Epidermal melanocyte (primary cell): ENCODE measurements at regions not wholly inside any gene's neighbourhood (a gene's known extent, or its start where the extent isn't known, plus 50 kb on each side); places are given as distances from the start of the nearest gene placed in this dataset.

Source experiments
- DNase-seq: peaks from one replicate; pipeline ENCODE4 v3.0.0; 2011; ENCODE audit warnings: low spot score; ENCODE audit not compliant: insufficient read length

DNA sequence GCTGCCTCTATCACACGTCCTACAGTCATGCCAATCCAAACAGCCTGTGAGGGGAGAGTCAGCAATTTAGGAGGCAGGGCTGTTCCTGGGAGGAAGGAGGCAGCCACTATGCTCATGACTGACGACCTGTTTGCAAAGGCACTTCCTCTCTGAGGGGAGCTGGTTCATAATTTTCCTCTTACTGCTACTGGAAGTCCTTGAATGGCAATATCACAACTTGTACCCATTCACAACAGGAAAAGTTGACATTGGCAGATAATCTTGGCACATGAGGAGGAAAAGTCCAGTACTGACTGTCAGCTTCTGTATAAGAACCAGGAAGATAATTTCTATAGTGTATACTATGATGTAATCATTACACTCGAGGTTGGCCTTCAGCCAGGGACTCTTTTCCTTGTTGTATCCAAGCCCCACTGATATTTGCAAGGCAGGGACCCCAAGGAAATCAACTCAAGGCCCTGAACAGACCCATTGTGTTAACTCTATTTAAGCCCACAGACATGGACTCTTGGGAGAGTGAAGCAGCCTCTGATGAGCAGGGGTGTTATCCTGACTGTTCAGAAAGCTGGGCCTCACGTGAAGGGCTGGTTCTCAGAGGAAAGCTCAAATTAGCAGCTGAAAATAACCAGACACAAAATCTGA, 267.3 kb upstream of the ADAMTS9 start:
- DNase-seq: no peak

DNA sequence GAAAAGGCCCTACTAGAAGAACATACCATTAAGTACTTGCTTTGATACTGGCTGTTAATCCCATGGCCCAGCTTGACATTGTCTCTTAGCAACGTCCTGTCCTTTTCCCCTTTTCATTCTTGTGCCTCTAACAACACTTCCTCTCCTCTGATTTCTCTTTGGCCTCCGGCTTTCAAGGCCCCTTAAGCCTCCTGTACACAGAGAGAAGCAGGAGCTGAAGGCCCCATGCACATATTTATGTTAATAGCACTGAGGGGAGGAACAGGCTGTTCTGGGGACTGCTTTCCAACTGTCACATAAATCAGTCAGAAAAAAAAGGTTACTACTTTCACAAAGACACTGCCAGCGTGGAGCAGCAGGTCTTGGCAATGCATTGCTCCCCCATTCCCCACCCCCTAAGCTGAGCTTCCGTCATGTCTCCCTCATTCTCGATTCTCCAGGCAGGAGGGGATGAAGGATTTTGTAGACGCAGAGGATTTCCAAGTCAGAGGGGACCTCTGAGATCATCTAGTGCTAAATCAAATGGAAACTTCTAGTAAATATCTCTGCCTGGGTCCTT, 257.4 kb upstream of the ADAMTS9 start:
- no peak for DNase-seq

DNA sequence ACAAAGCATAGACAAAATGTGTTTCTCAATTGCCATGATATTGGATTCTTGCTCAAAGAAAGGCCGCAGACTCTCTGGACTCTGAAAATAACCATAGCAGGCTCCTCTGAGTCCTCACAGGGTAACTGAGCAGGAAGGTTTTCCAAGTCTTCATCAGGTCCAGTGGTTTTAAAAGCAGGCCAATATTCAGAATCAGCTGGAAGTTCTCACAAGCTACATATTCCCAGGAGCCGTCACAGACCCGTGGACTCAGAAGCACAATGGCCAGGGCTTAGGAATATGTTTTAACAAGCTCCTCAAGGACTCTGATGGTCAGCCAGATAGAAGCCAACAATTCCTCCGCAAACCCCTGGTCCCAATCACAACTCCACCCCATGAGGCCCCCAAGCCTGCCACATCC, 256.1 kb upstream of the ADAMTS9 start:
- no peak for DNase-seq

DNA sequence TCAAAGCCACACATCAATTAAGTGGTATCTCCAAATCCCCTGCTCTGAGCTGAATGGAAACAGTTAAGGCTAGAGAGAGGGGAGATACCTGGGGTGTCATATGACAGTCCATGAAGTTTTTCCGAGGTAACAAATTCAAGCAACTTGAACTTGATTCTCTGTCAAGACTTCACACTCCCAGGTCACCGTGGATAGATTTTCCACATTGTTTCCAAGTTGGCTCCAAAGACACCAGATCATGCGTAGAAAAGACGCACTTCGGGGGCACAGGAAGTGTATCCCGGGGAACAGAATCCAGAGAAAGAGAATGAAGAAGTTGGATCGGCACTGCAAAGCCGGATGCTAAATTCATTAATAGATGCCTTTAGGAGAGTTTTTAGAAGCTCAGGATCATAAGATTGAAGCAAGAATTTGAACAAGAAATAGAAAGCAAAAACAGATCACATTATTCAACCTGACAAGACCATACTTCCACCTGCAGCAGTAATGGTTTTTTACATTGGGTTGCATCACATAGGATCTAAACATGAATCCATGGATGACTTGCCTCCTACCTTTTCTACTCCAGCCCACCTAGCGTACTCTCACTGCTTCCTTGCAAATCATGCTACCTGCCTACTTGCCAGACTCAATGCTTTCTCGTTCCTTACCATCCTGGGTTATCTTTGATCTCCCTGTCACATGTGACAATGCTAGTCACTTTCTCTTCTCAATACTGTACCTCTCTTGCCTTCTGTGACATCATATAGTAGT, 253.0 kb upstream of the ADAMTS9 start:
- no peak for DNase-seq

DNA sequence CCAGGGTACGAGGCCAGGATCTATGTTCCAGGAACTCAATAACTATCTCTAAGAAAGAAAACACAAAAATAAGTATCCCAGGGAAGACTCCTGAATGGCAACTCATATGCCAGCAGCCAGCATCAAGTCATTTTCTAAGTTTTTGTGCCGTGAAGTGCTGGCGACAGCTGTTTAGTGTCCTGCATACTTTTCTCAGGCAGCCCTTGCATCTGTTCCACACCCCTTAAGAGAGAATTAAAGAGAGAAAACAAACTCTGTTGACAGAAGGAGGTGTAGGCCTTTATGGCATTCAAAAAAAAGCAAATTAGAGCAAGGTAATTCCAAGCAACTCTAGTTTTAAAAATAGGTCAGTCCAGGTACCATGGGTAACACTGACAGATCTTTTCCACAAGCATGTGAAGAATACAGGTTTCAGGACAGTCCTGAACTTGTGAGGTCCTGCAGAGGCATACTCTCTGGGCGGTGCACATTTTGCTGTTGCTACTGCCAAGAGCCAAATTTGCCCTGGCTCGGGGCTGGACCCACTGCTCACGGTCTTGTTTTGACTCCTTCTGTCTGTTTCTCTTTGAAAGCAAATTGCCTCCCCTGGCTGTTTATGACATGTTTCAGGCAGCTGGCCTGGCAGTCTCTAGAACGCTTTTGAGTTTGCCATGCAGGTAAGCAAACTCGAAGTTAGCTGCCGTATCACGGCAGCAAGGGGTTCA, 252.1 kb upstream of the ADAMTS9 start:
- no peak for DNase-seq

DNA sequence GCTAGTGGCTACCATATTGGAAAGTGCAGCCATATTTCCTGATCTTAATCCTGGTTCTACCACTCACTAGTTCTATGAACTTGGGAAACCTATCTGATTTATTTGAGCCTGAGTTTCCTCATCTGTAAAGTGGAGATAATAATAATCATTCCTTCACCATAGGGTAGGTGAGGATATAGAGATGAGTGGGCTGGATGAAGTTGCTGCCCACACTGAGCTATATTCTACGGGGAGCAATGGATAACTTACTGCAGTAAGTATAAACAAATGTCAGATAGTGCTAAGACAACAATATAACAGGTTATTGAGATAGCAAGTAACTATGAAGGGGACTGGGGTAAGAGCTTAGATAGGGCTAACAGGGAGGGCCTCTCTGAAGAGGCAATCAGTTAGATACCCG, 251.5 kb upstream of the ADAMTS9 start:
- DNase-seq: no peak

DNA sequence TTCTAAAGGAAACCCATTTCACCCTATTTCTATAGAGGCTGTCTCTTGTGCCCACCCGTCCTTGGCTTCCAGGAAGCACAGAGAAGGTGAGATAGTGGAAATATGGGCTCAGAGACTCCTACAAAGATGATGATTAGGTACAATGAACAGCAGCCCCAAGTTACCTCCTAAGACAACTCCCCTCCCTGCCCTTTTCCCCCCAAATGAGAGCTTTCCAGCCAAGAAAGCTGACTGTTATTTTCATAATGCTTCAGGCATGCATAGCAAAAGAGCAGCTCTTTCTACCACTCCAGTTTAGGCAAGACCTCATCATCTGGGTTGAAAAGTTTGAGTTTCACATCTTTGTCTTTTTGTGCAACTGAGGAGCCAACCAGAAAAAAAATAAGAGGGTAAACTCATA, 248.8 kb upstream of the ADAMTS9 start:
- DNase-seq: no peak

DNA sequence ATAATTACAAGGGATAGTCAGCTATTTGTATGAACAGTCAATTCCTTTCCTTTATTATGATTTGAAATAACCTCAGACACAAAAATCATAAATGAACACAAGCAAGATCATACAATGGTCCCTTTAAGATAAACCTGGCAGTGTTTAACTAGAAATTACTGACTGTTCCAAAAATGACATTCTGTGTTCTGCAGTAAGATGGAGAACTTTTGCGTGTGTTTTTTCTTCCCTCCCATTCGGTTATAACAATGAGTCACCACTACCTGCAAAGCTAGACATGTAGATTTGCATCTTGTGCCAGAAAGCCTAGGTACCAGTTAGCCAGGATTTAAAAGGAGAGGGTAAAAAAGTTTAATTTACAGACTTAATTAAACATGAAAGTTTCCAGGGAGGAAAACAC, 248.2 kb upstream of the ADAMTS9 start:
- DNase-seq: no peak

DNA sequence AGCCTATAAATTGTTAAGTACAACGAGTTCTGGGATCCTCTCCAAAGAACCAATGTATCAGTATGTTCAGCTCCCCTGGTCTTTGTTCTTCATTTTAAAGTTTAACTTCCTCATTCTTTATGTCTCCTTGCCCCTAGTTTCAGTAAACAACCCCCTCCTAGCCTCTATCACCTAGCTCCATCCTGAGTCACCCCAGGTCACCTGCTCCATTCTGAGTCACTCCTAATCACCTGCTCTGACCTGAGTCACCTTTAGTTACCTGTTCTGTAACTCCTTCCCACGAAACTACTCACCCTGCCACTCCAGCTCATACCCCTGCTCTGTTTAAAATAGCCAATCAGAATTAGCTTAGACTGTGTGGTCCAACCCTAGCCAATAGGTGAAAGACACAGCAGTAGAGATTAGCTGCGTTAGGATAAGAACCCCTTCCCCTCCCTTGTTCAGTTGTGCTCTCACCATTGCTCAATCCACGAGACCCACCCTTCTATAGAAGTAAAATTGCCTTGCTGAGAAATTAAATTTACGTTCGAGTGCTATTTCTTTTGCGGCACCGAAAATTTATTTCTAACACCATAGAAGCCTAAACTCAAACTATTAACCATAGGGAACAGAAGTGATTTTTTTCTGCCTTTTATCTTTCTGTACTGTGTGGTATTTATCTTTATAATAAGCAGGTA, 245.0 kb upstream of the ADAMTS9 start:
- no peak for DNase-seq

DNA sequence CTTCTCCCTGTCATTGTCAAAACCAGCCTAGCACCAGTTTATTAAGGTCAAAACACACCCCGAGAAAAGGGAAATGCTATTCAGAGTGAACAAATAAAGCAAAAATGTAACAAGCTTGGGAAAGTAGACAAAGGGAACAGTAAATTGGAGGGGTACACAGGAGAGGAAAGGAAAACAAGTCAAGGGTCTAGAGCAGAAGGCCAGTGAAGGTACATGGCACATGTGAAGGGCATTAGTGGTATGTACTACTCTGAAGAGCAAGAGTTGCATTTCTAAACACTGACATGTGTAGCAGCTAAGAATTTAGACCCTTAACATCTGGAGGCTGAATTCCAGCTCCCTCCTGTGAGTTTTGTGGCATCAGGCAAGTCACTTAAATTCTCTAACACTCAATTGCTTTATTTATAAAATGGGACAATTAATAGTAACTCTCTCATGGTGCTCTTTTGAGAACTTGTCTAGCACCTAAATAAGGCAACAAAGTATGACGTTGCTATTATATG, 244.3 kb upstream of the ADAMTS9 start:
- DNase-seq: no peak

DNA sequence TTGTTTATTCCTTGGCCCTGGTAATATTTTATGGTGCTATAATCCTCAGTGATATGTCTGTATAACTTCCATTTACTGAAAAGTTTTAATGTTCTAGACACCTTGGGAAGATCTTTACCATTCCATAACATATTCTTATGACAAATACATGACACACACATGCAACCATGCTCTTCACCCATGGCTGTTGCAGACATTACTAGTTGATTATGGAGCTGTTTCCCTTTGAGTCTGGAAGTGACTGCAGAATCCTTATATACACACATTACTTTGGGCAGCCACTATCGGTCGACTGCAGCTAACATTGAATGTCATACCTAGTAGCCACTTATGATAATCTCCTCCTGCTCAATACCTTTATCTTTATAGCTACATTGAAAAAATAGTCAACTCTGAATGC, 243.1 kb upstream of the ADAMTS9 start:
- DNase-seq: no peak

DNA sequence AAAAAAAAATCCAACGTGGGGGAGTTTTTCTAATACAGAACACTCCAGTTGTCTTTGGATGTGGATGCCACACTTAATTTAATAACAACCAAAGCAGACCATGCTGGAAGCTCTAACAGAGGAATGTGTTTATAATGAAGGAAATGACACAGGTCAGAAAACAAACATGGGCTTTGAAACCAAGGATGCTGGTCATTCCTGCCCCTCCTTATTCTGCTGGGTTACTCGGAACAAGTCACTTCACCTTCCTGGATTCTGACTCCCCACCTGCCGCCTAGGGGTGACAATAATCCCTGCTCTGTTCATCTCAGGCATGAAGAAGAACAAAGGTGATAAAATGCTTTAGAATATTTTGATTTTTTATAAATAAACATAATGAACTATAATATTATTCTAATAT, 240.9 kb upstream of the ADAMTS9 start:
- no peak for DNase-seq

DNA sequence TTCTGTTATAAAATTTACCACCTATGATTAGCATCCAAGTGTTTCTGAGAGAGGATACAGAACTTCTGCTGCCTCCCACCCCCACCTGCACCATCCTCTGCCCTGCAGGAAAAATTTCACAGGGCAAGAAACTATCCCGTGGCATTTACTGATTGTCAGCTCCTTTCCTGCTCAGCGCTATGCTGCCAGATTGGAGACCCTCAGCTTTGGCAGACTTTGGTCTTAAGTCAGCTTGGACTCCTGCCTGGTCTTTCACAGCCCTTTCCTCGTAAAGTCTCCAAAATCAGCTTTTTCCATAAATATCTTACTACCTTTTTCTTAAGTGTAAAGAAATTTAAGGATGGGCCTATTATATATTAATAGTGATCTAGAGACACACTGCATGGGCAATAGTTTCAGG, 239.9 kb upstream of the ADAMTS9 start:
- DNase-seq: no peak

DNA sequence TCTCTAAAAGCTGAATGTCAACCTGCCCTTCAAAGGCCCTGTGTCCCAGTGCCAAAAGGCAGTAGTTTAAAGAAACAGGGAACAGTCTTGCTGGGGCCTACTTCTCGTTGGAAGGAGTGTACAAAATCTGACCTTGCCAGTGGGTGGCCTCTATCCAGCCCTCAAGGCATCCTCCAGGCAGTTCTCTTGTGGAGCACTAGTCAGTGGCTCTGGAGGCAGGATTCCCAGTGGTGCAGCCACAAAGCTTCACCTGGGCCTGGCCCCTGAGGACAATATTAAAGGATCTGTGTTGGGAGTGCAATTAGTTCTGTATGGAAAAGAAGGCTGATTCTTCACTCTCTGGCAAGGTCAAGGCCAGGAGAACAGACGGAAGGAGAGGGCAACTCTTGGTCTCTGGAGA, 237.8 kb upstream of the ADAMTS9 start:
- DNase-seq: no peak

DNA sequence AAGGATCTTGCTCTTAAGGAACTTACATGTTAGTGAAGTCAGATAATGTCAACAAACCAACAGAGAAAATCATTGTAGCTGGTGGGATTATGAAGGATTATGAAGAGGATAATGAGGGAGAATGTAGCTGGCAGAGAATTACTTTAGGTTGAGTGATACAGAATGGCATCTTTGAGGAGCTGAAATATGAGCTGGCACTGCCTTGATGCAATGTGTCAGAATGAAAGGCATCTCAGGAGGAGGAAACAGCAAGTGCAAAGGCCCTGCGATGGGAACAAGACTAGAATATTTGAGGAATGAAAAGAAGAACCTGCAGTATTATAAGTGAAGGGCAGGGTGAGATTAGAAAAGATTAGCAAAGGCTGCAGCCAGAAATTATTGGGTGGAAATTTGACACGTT, 237.2 kb upstream of the ADAMTS9 start:
- DNase-seq: no peak

DNA sequence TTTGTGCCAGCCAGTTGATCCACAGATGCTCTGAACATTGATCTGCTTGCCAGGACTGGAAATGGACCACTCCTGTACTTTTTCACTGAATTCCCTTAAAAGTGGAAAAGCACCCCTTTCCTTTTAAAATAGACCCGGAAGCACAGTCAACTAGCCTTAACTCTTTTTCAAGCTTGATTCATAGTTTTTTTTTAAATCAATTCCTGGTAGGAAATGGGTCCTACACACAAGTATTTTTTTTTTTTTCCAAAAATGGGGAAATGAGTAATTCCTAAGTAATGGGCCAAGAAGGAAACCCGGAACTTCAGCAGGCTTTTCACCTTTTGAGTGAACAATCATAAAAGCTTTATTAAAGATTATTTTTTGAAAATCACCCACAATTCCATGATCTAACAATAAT, 234.4 kb upstream of the ADAMTS9 start:
- DNase-seq: no peak

DNA sequence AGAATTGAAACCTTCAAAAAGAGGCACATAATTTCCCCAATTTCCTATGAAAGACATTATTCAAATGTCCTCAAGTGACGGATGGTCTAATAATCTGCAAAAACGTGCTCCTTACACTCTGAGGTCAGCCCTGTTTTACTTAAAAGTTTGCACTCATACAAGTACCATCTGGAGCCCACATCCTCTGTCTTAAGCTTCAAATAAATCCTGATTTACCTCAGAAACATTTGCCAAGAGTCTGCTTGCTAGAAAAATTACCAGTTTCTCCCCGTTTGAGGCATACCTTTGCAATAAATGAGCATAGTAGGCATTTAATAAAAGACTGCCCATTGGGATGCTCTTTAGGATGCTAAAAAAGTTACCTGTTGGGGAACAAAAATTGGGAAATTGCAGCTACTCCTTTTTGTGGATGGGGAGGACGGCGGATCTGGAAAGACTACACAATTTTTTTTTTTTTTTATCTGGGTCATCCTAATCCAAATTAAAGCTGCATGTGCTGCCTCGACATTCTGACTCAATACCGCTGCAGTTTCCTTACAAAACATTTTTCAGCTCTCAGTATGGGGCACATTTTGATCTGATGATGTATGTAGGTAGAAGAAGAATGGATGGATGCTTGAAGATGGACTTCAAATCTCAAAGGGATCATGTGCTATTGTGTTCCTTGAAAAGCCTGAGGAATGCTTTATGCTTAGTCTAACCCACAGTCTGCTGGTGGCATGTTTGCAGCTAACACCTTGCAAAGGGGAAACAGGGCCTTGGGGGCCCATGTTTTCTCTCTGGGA, 233.7 kb upstream of the ADAMTS9 start:
- DNase-seq: no peak

DNA sequence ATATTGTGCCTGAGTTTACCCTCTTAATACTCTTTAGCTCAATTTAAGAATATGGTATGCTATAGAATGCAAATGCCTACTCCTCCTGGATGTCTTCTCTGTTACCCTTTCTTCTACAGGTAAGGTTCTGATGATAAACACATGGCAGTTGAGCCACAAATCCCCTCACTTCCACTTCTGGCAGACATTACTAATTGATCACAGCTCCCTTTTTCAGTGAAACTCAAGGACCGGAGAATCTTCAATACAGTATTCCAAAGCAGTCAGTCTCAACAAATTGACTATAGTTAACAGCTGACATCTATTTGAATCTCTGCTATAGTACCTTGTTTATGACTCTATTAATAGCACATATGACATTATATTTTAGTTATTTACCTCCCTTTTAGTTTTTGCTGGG, 232.1 kb upstream of the ADAMTS9 start:
- DNase-seq: no peak

DNA sequence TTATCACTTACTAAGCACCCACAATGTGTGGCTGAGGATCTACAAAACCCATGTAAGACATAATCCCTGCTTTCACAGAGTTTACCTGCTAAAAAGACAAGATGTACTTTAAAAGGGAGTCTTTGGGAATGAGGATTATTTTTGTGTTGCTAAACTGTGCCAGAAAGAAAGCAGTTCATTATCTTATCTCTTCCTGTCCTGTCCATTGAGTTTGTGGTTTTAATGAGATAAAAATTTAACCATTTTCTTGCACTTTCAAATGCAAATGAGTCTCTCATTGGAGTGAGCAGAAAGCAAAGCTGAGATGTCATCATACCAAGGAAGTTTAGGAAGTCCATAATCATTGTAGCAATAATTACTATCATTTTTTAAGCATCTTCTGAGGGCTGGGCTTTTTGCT, 231.2 kb upstream of the ADAMTS9 start:
- DNase-seq: no peak

DNA sequence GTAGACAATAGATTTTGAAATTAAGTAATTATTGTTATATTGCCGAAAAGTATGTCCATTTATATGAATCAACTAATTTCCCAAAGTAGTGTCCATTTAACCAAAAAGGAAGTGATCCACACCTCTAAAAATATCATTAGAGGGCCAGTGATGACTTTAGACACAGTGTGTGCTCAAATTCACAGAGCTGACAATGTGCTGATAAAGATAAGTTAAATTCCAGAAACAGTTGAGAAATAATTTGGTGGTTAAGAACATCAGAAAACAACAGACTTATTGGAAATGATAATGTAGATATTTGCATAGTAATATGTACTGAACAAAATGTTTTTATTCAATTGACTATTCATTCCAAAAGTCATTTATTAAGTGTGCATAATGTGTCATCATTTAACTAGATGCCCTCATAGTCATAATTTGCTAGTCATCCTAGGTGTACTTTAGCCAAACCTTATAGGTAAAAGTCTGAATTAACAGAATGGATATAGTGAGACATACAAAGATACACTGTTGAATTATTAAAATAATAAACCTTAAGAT, 230.2 kb upstream of the ADAMTS9 start:
- no peak for DNase-seq

DNA sequence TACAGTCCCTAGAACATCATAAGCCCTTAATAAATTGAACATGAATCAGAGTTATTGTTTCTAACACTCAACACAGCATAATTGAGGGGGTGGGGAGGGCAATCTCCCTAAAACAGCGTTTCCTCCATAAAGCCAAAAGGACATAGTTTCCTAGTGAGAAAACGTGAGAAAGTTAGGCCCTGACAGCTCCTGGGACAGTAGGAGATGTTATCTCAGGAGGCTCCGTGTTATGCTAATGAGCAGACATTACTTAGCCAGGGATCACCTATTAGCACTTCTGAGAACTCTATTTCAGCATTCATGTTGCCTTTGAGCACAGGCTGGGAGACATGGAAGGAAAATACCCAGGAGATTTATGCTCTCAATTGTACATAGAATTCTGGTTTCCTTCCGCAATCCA, 229.1 kb upstream of the ADAMTS9 start:
- no peak for DNase-seq
